ENCODE measurements at regions not wholly inside any gene's neighbourhood (a gene's known extent, or its start where the extent isn't known, plus 50 kb on each side); places are given as distances from the start of the nearest gene placed in this dataset.

DNA sequence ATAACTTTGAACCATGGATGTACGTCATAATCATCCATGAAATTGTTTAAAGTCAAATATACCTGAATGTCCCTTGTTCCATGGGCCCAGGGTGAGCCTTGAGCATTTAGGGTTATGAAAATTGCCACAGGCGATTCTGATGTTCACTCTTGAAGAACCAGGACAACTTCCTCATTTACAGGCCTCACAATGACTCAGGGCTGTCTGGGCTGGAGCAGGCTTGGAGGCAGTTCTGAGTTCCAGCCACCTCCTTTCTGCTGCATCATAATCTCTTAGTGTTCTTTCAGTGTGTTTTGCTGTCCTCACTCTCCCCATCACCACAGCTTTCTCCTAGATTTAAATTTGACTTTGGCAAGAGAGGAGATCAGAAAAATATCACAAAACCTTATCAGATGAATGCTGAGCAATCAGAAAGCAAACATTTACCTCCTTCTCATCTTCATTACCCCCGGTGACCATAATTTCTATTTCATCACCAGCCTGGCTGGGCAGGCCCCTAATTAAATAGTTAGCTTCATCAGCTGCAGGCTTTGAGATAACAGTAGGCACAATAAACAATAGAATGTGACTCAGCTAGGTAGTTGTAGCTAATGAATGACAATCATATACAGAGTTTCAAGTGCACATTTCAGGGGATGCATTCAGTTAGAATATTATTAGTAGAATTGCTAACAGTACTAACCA, 571.0 kb downstream of the SH2D4B start:
- no peak for TF ChIP-seq EZH2phosphoT487 (IDR thresholded peaks at IDR 0.05; ENCODE audit: low read depth, severe bottlenecking, unreplicated experiment)
- TF ChIP-seq, protein P1, sequence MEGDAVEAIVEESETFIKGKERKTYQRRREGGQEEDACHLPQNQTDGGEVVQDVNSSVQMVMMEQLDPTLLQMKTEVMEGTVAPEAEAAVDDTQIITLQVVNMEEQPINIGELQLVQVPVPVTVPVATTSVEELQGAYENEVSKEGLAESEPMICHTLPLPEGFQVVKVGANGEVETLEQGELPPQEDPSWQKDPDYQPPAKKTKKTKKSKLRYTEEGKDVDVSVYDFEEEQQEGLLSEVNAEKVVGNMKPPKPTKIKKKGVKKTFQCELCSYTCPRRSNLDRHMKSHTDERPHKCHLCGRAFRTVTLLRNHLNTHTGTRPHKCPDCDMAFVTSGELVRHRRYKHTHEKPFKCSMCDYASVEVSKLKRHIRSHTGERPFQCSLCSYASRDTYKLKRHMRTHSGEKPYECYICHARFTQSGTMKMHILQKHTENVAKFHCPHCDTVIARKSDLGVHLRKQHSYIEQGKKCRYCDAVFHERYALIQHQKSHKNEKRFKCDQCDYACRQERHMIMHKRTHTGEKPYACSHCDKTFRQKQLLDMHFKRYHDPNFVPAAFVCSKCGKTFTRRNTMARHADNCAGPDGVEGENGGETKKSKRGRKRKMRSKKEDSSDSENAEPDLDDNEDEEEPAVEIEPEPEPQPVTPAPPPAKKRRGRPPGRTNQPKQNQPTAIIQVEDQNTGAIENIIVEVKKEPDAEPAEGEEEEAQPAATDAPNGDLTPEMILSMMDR (IDR thresholded peaks at IDR 0.05; ENCODE audit: poor library complexity) = no peak
- TF ChIP-seq EZH2 (IDR thresholded peaks at IDR 0.05; ENCODE audit: borderline replicate concordance) = no peak

DNA sequence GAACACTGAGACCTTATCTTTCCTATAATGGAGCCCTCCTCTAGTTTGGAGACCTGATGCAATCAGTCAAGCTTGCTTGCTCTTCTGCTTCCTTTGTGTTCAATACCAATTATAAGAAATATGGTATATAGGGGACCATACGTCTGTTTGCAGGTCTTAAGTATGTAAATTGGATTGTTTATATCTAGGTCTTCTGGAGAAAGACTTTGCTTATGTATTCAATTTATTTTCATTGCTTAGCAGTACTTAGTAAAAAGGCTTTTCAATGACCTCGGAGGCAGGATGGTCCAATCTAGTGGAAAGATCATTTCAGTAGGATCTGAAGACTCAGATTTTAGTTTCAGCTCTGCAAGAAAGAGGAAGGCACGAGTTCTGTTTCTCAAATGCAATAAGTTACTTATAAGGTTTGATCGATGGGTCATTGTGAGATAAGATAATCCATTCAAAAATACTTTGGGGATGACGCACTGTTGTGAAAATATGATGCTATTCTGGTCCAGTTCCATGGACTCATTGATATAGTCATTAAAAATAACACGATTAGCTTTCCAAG, 571.6 kb downstream of the SH2D4B start:
- Histone ChIP-seq H3K9me3 (ENCODE audit: low read depth) (no peaks in the 10 kb centered on the region), H3K4me1 (ENCODE audit: insufficient read depth) (no peaks in the 10 kb centered on the region), H3K27me3 (no peaks in the 10 kb centered on the region), H3K36me3 (replicated peaks; ENCODE audit: insufficient read depth, low read depth) (no peaks in the 10 kb centered on the region), H3K9me2 (replicated peaks; ENCODE audit: insufficient read depth) (no peaks in the 10 kb centered on the region), H3K4me2 (peak overlapping the region; percentile 25), H3K27ac (peak overlapping the region; percentile 64), H3K79me2 (no peaks in the 10 kb centered on the region), H3K4me3 (no peak overlapping the region), H4K20me1 (ENCODE audit: insufficient read depth, poor library complexity, severe bottlenecking) (no peaks in the 10 kb centered on the region), H2AFZ (no peak overlapping the region)
- peak; percentile 7 for DNase-seq (ENCODE audit: low spot score)
- TF ChIP-seq, protein P1 (IDR thresholded peaks at IDR 0.05; ENCODE audit: poor library complexity) = no peak
- TF ChIP-seq EZH2phosphoT487 (IDR thresholded peaks at IDR 0.05; ENCODE audit: low read depth, severe bottlenecking, unreplicated experiment) (no peak), EZH2 (IDR thresholded peaks at IDR 0.05; ENCODE audit: borderline replicate concordance) (no peak)
- WGBS (ENCODE audit: low lambda C conversion rate, missing lambda C conversion rate) = 72% methylated on average over 6 of the region's 6 CpGs

More for the DNA sequence above, 571.0 kb downstream of the SH2D4B start:
- peak; percentile 61 for DNase-seq (ENCODE audit: low spot score)
- 68% methylated on average over 3 of the region's 3 CpGs for WGBS (ENCODE audit: low lambda C conversion rate, missing lambda C conversion rate)
- Histone ChIP-seq H3K27ac (peak overlapping the region; percentile 83), H3K27me3 (no peaks in the 10 kb centered on the region), H4K20me1 (ENCODE audit: insufficient read depth, poor library complexity, severe bottlenecking) (no peaks in the 10 kb centered on the region), H3K4me2 (peak overlapping the region; percentile 25), H2AFZ (no peak overlapping the region), H3K9me3 (ENCODE audit: low read depth) (no peaks in the 10 kb centered on the region), H3K4me1 (ENCODE audit: insufficient read depth) (no peaks in the 10 kb centered on the region), H3K9me2 (replicated peaks; ENCODE audit: insufficient read depth) (no peaks in the 10 kb centered on the region), H3K79me2 (no peaks in the 10 kb centered on the region), H3K4me3 (no peak overlapping the region), H3K36me3 (replicated peaks; ENCODE audit: insufficient read depth, low read depth) (no peaks in the 10 kb centered on the region)

DNA sequence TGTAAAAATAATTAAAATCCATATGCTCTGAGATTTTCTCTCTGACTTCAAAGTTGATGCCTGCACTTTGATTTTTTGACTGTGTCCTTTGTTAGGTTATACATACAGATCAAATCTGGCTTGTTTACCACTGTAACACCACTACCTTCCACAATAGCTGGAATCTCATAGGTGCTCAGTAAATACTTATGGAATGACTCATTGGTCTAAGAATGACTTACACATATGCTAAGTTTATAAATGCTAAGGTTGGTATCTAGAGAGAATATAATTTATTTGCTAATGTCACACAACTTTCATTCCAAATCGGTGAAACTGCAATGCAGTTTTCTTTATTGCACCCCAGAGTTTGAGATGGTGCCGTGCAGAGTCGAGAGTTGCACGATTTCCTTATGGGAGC, 578.5 kb downstream of the SH2D4B start:
- Histone ChIP-seq H3K4me1 (ENCODE audit: insufficient read depth) (no peaks in the 10 kb centered on the region), H3K4me2 (no peak overlapping the region), H3K9me3 (ENCODE audit: low read depth) (no peaks in the 10 kb centered on the region), H3K4me3 (no peak overlapping the region), H3K9me2 (replicated peaks; ENCODE audit: insufficient read depth) (no peaks in the 10 kb centered on the region), H3K36me3 (replicated peaks; ENCODE audit: insufficient read depth, low read depth) (no peaks in the 10 kb centered on the region), H3K27me3 (no peaks in the 10 kb centered on the region), H3K27ac (no peak overlapping the region), H3K79me2 (no peaks in the 10 kb centered on the region), H4K20me1 (ENCODE audit: insufficient read depth, poor library complexity, severe bottlenecking) (no peaks in the 10 kb centered on the region), H2AFZ (no peak overlapping the region)
- 79% methylated on average over 4 of the region's 4 CpGs for WGBS (ENCODE audit: low lambda C conversion rate, missing lambda C conversion rate)
- DNase-seq (ENCODE audit: low spot score) = no peak
- TF ChIP-seq EZH2 (IDR thresholded peaks at IDR 0.05; ENCODE audit: borderline replicate concordance) (no peak), EZH2phosphoT487 (IDR thresholded peaks at IDR 0.05; ENCODE audit: low read depth, severe bottlenecking, unreplicated experiment) (no peak)
- TF ChIP-seq, protein P1 (IDR thresholded peaks at IDR 0.05; ENCODE audit: poor library complexity) = no peak
